Tibial artery (tissue), 4 donors: ENCODE measurements at regions not wholly inside any gene's neighbourhood (a gene's known extent, or its start where the extent isn't known, plus 50 kb on each side); places are given as distances from the start of the nearest gene placed in this dataset.

Experiments
- DNase-seq, 2 donors: peaks; one replicate each; pipeline ENCODE4 v3.0.0-alpha.2; 2019
- H3K27ac ChIP-seq, 2 donors: fragments of 200-600 bp; sonication (generic) in 1 of 2; 1 replicate in 1 of 2; 2 replicates in 1 of 2; pipeline ENCODE4 v1.5.1; 2018 to 2019; ENCODE audit warnings: mild to moderate bottlenecking in 1 of 2
- H3K27me3 ChIP-seq, 2 donors: fragments of 200-600 bp; sonication (generic) in 1 of 2; one replicate each; pipeline versions ENCODE4 v1.5.1 to v1.6.0; 2016 to 2019
- H3K36me3 ChIP-seq, 3 donors: fragments of 200-600 bp; sonication (generic) in 2 of 3; one replicate each; pipeline ENCODE4 v1.5.1; 2016 to 2019; ENCODE audit warnings: mild to moderate bottlenecking in 2 of 3
- H3K4me1 ChIP-seq, 4 donors: fragments of 200-600 bp; sonication (generic) in 2 of 4; 1 replicate in 3 of 4; 2 replicates in 1 of 4; pipeline ENCODE4 v1.5.1; 2016 to 2019
- H3K4me3 ChIP-seq, 2 donors: fragments of 200-600 bp; sonication (generic) in 1 of 2; 1 replicate in 1 of 2; 2 replicates in 1 of 2; pipeline ENCODE4 v1.5.1; 2018 to 2019; ENCODE audit warnings: mild to moderate bottlenecking in 2 of 2
- H3K9me3 ChIP-seq, 3 donors: fragments of 200-600 bp; sonication (generic) in 1 of 3; one replicate each; pipeline ENCODE4 v1.5.1; 2016 to 2019
- intact Hi-C: fragments of 100-400 bp; cut with DNase I; formaldehyde crosslinking; loops from one replicate; pipeline ENCODE4 v1.15.0; 2023; ENCODE audit warnings: low total_unique reads
- TF ChIP-seq, protein P1 (sequence below), 2 experiments: fragments of 200-600 bp in 1 of 2; fragments of 450-650 bp in 1 of 2; IDR thresholded peaks; one replicate each; pipeline ENCODE4 v1.5.1; 2017 to 2019; ENCODE audit warnings: antibody characterized with exemption in 2 of 2, mild to moderate bottlenecking in 1 of 2, moderate library complexity in 1 of 2

DNA sequence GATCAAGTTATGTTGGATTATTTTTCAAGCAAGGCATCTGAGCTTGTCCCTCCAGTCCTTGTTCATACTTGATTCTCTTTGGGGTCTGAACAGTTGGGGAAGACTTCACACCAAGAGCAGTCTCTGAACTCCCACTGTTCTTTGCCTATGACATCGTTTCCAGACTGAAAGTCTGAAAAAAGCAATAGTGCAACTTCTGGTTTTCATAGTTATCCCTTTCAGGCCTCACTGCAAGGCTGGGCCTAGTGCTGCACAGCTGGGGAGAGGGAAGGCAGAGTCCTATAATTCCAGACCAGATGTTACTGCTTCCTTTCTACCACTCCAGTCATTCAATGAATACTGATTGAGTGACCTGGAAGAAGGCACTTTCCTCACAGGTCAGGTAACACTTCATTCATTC, 187.1 kb upstream of the CCND2 start:
- H3K4me3 ChIP-seq: no peak overlapping the region
- no peak for DNase-seq
- intact Hi-C loops: no loop called here
- H3K27me3 ChIP-seq: peaks cover 0 to 23% of the 10 kb centered on the region in 2 donors
- no peaks in the 10 kb centered on the region for H3K9me3 ChIP-seq
- no peaks in the 10 kb centered on the region for H3K36me3 ChIP-seq
- no peak overlapping the region for H3K27ac ChIP-seq
- TF ChIP-seq, protein P1, sequence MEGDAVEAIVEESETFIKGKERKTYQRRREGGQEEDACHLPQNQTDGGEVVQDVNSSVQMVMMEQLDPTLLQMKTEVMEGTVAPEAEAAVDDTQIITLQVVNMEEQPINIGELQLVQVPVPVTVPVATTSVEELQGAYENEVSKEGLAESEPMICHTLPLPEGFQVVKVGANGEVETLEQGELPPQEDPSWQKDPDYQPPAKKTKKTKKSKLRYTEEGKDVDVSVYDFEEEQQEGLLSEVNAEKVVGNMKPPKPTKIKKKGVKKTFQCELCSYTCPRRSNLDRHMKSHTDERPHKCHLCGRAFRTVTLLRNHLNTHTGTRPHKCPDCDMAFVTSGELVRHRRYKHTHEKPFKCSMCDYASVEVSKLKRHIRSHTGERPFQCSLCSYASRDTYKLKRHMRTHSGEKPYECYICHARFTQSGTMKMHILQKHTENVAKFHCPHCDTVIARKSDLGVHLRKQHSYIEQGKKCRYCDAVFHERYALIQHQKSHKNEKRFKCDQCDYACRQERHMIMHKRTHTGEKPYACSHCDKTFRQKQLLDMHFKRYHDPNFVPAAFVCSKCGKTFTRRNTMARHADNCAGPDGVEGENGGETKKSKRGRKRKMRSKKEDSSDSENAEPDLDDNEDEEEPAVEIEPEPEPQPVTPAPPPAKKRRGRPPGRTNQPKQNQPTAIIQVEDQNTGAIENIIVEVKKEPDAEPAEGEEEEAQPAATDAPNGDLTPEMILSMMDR (IDR thresholded peaks at IDR 0.05): no peak
- peaks cover 0 to 4% (median 2%) of the 10 kb centered on the region in 4 donors for H3K4me1 ChIP-seq

DNA sequence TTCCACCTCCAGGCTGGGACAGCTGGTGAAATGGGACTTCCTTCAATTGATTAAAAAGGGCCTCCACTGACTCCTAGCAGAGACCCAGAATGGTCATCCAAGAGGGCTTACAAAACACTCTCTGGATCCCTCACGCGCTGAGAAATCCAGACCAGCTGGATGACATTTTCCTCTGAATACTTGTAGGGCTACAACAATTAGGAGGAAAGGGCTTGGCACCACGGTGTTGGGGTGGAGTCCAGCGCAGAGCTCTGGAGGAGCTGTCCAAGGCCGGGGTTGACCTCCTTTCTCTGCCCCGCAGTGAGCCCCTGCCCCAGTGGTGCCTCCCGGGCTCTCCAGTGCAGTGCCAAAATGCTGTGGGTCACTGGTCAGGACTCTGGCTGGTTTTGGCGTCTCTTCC, 189.0 kb upstream of the CCND2 start:
- Histone ChIP-seq H3K9me3 (no peaks in the 10 kb centered on the region), H3K27me3 (peaks cover 0 to 19% of the 10 kb centered on the region in 2 donors), H3K4me1 (peaks cover 0 to 4% (median 2%) of the 10 kb centered on the region in 4 donors), H3K27ac (no peak overlapping the region), H3K4me3 (no peak overlapping the region), H3K36me3 (no peaks in the 10 kb centered on the region)
- TF ChIP-seq, protein P1 (IDR thresholded peaks at IDR 0.05): no peak
- no peak for DNase-seq
- intact Hi-C loops: no loop called here

DNA sequence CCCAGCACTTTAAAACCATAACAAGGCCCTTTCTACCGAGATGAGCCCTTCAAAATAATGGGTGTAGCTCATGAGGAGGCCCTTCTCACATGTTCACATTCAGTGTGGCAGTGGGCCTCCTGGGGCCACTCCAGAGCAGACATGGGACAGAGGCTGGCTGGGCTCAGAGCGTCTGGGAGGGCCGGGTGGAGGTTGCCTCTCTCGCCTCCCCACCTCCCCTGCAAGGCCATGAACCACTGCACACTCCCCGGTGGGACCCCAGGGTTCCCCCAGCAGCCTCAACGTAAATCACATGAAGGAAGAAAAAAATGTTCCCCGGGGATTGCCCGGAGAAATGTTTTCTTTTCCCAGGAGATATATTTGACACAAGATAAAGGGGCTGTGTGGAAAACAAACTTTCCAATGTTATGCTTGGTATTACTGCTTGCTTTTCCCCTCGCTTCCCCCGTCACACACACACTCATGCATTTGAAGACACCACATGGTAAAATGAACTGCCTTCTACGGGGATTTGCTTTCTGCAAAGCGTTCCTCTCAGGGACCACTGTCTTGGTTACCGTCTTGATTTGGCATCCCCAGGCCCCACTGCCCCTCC, 190.7 kb upstream of the CCND2 start:
- Histone ChIP-seq H3K36me3 (no peaks in the 10 kb centered on the region), H3K4me3 (no peak overlapping the region), H3K9me3 (no peaks in the 10 kb centered on the region), H3K27ac (no peak overlapping the region), H3K27me3 (peaks cover 0 to 19% of the 10 kb centered on the region in 2 donors), H3K4me1 (no peaks in the 10 kb centered on the region)
- intact Hi-C loops: no loop called here
- DNase-seq: no peak
- TF ChIP-seq, protein P1 (IDR thresholded peaks at IDR 0.05): no peak

DNA sequence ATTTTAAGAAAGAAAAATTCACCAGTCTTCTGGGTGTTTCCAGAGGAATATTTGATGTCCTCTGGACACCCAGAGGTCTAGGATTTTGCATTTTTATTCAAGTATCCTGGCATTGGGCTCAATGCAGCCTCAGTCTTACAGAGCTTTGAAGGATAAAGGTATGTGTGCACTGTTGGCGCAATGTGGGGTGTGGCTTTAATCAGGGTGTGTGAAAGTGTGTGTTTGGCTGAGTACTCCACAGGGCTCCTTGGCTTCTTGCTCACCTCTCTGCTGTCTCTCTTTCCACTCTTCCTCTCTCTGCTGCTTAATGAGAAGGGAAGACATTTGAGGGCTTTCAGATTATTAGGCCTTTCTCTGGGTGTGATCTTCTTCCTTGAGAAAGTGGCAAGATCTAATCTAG, 193.3 kb upstream of the CCND2 start:
- TF ChIP-seq, protein P1 (IDR thresholded peaks at IDR 0.05): no peak
- Histone ChIP-seq H3K27ac (no peak overlapping the region), H3K9me3 (no peaks in the 10 kb centered on the region), H3K4me3 (no peak overlapping the region), H3K27me3 (peaks cover 0 to 19% of the 10 kb centered on the region in 2 donors), H3K4me1 (no peaks in the 10 kb centered on the region), H3K36me3 (no peaks in the 10 kb centered on the region)
- DNase-seq: no peak
- intact Hi-C loops: no loop called here

DNA sequence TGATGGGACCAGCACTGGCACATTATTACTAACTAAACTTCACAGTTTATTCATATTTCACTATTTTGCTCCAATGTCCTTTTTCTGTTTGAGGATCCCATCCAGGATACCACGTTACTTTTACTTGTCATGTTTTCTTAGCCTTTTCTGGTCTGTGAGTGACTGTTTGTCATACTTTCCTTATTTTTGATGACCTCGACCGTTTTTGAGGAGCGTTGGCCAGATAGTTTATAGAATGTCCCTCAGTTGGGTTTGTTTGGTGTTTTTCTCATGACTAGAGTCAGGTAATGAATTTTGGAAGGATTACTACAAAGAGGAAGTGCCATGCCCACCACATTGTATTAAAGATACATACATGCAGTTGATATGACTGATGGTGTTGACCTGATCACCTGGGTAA, 199.4 kb upstream of the CCND2 start:
- Histone ChIP-seq H3K9me3 (no peaks in the 10 kb centered on the region), H3K4me1 (no peaks in the 10 kb centered on the region), H3K27ac (no peak overlapping the region), H3K27me3 (no peaks in the 10 kb centered on the region), H3K4me3 (no peak overlapping the region), H3K36me3 (no peaks in the 10 kb centered on the region)
- DNase-seq: no peak
- TF ChIP-seq, protein P1 (IDR thresholded peaks at IDR 0.05): no peak
- intact Hi-C loops: no loop called here

DNA sequence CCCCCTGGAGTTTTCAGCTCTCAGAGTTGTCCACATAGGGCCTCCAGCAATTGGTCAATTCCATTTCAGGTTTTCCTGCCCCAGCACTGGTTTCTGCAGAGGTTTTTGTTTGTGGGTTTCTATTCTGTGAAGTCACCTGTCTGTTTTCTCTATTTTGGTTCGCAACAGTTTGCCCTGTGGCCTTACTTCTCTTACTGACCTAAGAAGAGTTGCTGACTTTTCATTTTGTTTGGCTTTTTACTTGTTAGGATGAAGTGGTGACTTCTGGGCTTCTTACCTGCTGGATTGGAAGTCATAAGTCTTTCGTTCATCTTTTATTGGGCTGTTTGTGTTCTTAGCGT, 196.4 kb upstream of the PARP11 start:
- Histone ChIP-seq H3K4me3 (no peak overlapping the region), H3K4me1 (no peaks in the 10 kb centered on the region), H3K9me3 (no peaks in the 10 kb centered on the region), H3K27ac (no peak overlapping the region), H3K27me3 (no peaks in the 10 kb centered on the region), H3K36me3 (no peaks in the 10 kb centered on the region)
- no peak for DNase-seq
- TF ChIP-seq, protein P1 (IDR thresholded peaks at IDR 0.05): no peak
- intact Hi-C loops: no loop called here
